NCI-H2171 treated with DMSO at 0.1 percent for 48 hours (cell line): ENCODE measurements at regions not wholly inside any gene's neighbourhood (a gene's known extent, or its start where the extent isn't known, plus 50 kb on each side); places are given as distances from the start of the nearest gene placed in this dataset.

Source experiments
- DNase-seq: peaks from one replicate; lab custom pipeline; 2025; lab: John Stamatoyannopoulos, UW

- no peak for DNase-seq
Observed at GRCh38 chr12:19710811-19711793, 271.8 kb downstream of the AEBP2 start.

- no peak for DNase-seq
Observed at GRCh38 chr12:19712041-19712440, 272.7 kb downstream of the AEBP2 start.

GRCh38 chr12:19718401-19718800, 279.1 kb downstream of the AEBP2 start:
- no peak for DNase-seq

GRCh38 chr12:19719672-19720071, 280.4 kb downstream of the AEBP2 start:
- no peak for DNase-seq

- DNase-seq, result no peak
Observed at GRCh38 chr12:19726122-19726521, 286.8 kb downstream of the AEBP2 start.

- DNase-seq, result no peak
Observed at GRCh38 chr12:19726592-19726991, 287.3 kb downstream of the AEBP2 start.

GRCh38 chr12:19737019-19737418, 297.7 kb downstream of the AEBP2 start:
- no peak for DNase-seq

GRCh38 chr12:19739195-19739776, 300.0 kb downstream of the AEBP2 start:
- DNase-seq, result peak; percentile 15

GRCh38 chr12:19740472-19741131, 301.3 kb downstream of the AEBP2 start:
- no peak for DNase-seq

- DNase-seq, result no peak
Observed at GRCh38 chr12:19741132-19741489, 301.8 kb downstream of the AEBP2 start.

- DNase-seq, result no peak
Observed at GRCh38 chr12:19744705-19745218, 305.5 kb downstream of the AEBP2 start.

- no peak for DNase-seq
Observed at GRCh38 chr12:19746471-19746870, 307.2 kb downstream of the AEBP2 start.

- DNase-seq, result no peak
Observed at GRCh38 chr12:19749906-19750574, 310.7 kb downstream of the AEBP2 start.

GRCh38 chr12:19751078-19751477, 311.8 kb downstream of the AEBP2 start:
- DNase-seq, result no peak

- no peak for DNase-seq
Observed at GRCh38 chr12:19752712-19753111, 313.4 kb downstream of the AEBP2 start.

- no peak for DNase-seq
Observed at GRCh38 chr12:19755136-19755535, 315.8 kb downstream of the AEBP2 start.

- peak; percentile 45 for DNase-seq
Observed at GRCh38 chr12:19757317-19757877, 318.1 kb downstream of the AEBP2 start.

- DNase-seq, result no peak
Observed at GRCh38 chr12:19759227-19759626, 319.9 kb downstream of the AEBP2 start.

- DNase-seq, result no peak
Observed at GRCh38 chr12:19760611-19761010, 321.3 kb downstream of the AEBP2 start.

GRCh38 chr12:19761463-19761862, 322.2 kb downstream of the AEBP2 start:
- no peak for DNase-seq

GRCh38 chr12:19763488-19763887, 324.2 kb downstream of the AEBP2 start:
- DNase-seq, result no peak

GRCh38 chr12:19764408-19764807, 325.1 kb downstream of the AEBP2 start:
- DNase-seq, result no peak
